Fibroblast of lung (primary cell): ENCODE measurements at regions not wholly inside any gene's neighbourhood (a gene's known extent, or its start where the extent isn't known, plus 50 kb on each side); places are given as distances from the start of the nearest gene placed in this dataset.

ENCODE experiments used
- CTCF ChIP-seq, 2 donors: IDR thresholded peaks in 1 of 2; conservative IDR thresholded peaks in 1 of 2; 1 replicate in 1 of 2; 2 replicates in 1 of 2; pipeline ENCODE4 v1.5.1; 2011 to 2012; ENCODE audit warnings: low read length in 2 of 2, control low read depth in 1 of 2, inconsistent platforms in 1 of 2, low read depth in 1 of 2, mild to moderate bottlenecking in 1 of 2
- EZH2 ChIP-seq: IDR thresholded peaks from 2 replicates; pipeline ENCODE4 v1.5.1; 2012; ENCODE audit warnings: low read length, control low read depth, mild to moderate bottlenecking; ENCODE audit errors: missing control alignments

GRCh38 chr12:74418573-74418972 is 119.1 kb upstream of the ATXN7L3B start:
- no peak for TF ChIP-seq CTCF (conservative IDR thresholded peaks at IDR 0.05 in 1 of 2, IDR thresholded peaks at IDR 0.05 in 1 of 2; ENCODE audit: low read depth in 1 of 2, low read length in 2 of 2)
- TF ChIP-seq EZH2, result no peak
